ENCODE measurements at regions not wholly inside any gene's neighbourhood (a gene's known extent, or its start where the extent isn't known, plus 50 kb on each side); places are given as distances from the start of the nearest gene placed in this dataset.

- no peak for TF ChIP-seq CTCF (IDR thresholded peaks at IDR 0.05; ENCODE audit: low read depth, low read length)
- no peak for DNase-seq (ENCODE audit: low read depth in 2 of 2)
- H3K4me3 ChIP-seq (replicated peaks in 1 of 2; ENCODE audit: low read depth in 2 of 2, low read length in 2 of 2) = no peak overlapping the region
These were observed 414.1 kb downstream of the STK39 start for GRCh38 chr2:167833294-167833693.

- DNase-seq (ENCODE audit: low read depth in 2 of 2) = no peak
- H3K4me3 ChIP-seq (replicated peaks in 1 of 2; ENCODE audit: low read depth in 2 of 2, low read length in 2 of 2) = no peak overlapping the region
- TF ChIP-seq CTCF (IDR thresholded peaks at IDR 0.05; ENCODE audit: low read depth, low read length) = no peak
These were observed 414.5 kb downstream of the STK39 start for GRCh38 chr2:167832868-167833287.

GRCh38 chr2:167827352-167828097, 419.9 kb downstream of the STK39 start:
- no peak for TF ChIP-seq CTCF (IDR thresholded peaks at IDR 0.05; ENCODE audit: low read depth, low read length)
- no peak overlapping the region for H3K4me3 ChIP-seq (replicated peaks in 1 of 2; ENCODE audit: low read depth in 2 of 2, low read length in 2 of 2)
- no peak for DNase-seq (ENCODE audit: low read depth in 2 of 2)

GRCh38 chr2:167826906-167827305, 420.5 kb downstream of the STK39 start:
- H3K4me3 ChIP-seq (replicated peaks in 1 of 2; ENCODE audit: low read depth in 2 of 2, low read length in 2 of 2) = no peak overlapping the region
- no peak for DNase-seq (ENCODE audit: low read depth in 2 of 2)
- no peak for TF ChIP-seq CTCF (IDR thresholded peaks at IDR 0.05; ENCODE audit: low read depth, low read length)

- no peak overlapping the region for H3K4me3 ChIP-seq (replicated peaks in 1 of 2; ENCODE audit: low read depth in 2 of 2, low read length in 2 of 2)
- no peak for TF ChIP-seq CTCF (IDR thresholded peaks at IDR 0.05; ENCODE audit: low read depth, low read length)
- DNase-seq (ENCODE audit: low read depth in 2 of 2) = no peak
These were observed 421.7 kb downstream of the STK39 start for GRCh38 chr2:167825664-167826063.

- no peak overlapping the region for H3K4me3 ChIP-seq (replicated peaks in 1 of 2; ENCODE audit: low read depth in 2 of 2, low read length in 2 of 2)
- no peak for DNase-seq (ENCODE audit: low read depth in 2 of 2)
- no peak for TF ChIP-seq CTCF (IDR thresholded peaks at IDR 0.05; ENCODE audit: low read depth, low read length)
These were observed 424.5 kb downstream of the STK39 start for GRCh38 chr2:167822690-167823465.
